Testis (tissue), 2 donors: ENCODE measurements at regions not wholly inside any gene's neighbourhood (a gene's known extent, or its start where the extent isn't known, plus 50 kb on each side); places are given as distances from the start of the nearest gene placed in this dataset.

Experiments
- POLR2A ChIP-seq: fragments of 450-650 bp; IDR thresholded peaks from one replicate; pipeline ENCODE4 v1.6.1; 2017; ENCODE audit warnings: antibody characterized with exemption, mild to moderate bottlenecking, moderate library complexity
- TF ChIP-seq, protein P1 (sequence below), 3 experiments: fragments of 450-650 bp in 2 of 3; fragments of 200-600 bp in 1 of 3; sonication (generic) in 1 of 3; IDR thresholded peaks; one replicate each; pipeline ENCODE4 v1.5.1; 2016 to 2019; ENCODE audit warnings: antibody characterized with exemption in 3 of 3, mild to moderate bottlenecking in 2 of 3, moderate library complexity in 1 of 3

DNA sequence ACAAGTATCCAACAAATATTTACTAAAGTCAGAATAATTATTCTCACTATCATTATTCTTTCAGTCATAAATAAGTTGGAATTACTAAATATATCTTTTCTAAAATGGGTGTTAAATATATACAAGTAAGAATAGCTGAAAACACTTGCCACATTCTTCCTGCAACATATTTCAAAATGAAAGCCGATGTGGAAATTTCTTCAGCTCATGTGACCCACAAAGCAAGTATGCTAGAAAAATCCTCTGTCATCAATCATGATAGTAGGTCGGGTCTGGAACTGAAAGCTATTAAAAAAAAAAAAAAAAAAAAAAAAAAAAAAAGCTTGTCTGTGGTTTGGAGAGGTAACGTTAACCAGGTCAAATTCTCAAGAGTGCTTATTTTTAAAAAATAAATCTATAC lies 344.7 kb downstream of the NEBL start:
- TF ChIP-seq, protein P1, sequence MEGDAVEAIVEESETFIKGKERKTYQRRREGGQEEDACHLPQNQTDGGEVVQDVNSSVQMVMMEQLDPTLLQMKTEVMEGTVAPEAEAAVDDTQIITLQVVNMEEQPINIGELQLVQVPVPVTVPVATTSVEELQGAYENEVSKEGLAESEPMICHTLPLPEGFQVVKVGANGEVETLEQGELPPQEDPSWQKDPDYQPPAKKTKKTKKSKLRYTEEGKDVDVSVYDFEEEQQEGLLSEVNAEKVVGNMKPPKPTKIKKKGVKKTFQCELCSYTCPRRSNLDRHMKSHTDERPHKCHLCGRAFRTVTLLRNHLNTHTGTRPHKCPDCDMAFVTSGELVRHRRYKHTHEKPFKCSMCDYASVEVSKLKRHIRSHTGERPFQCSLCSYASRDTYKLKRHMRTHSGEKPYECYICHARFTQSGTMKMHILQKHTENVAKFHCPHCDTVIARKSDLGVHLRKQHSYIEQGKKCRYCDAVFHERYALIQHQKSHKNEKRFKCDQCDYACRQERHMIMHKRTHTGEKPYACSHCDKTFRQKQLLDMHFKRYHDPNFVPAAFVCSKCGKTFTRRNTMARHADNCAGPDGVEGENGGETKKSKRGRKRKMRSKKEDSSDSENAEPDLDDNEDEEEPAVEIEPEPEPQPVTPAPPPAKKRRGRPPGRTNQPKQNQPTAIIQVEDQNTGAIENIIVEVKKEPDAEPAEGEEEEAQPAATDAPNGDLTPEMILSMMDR (IDR thresholded peaks at IDR 0.05), result no peak
- no peak for TF ChIP-seq POLR2A
